Activated CD4-positive, alpha-beta T cell treated with anti-CD3 and anti-CD28 coated beads for 48 hours (primary cell): ENCODE measurements at regions not wholly inside any gene's neighbourhood (a gene's known extent, or its start where the extent isn't known, plus 50 kb on each side); places are given as distances from the start of the nearest gene placed in this dataset.

ENCODE experiments used
- DNase-seq: peaks from one replicate; pipeline ENCODE4 v3.0.0-alpha.2; 2020

GRCh38 chr4:163582703-163583102, 88.2 kb downstream of the TMA16 start:
- DNase-seq, result no peak

- peak; percentile 24 for DNase-seq
These were observed 93.4 kb downstream of the TMA16 start for GRCh38 chr4:163587867-163588266.

GRCh38 chr4:163588532-163588931, 94.0 kb downstream of the TMA16 start:
- no peak for DNase-seq

GRCh38 chr4:163590103-163590502, 95.6 kb downstream of the TMA16 start:
- no peak for DNase-seq

- no peak for DNase-seq
These were observed 96.3 kb downstream of the TMA16 start for GRCh38 chr4:163590619-163591264.

GRCh38 chr4:163591614-163592020, 97.1 kb downstream of the TMA16 start:
- DNase-seq, result no peak

GRCh38 chr4:163592212-163592611, 97.7 kb downstream of the TMA16 start:
- no peak for DNase-seq

- DNase-seq, result no peak
These were observed 101.1 kb downstream of the TMA16 start for GRCh38 chr4:163595580-163595979.

- DNase-seq, result no peak
These were observed 103.5 kb downstream of the TMA16 start for GRCh38 chr4:163598028-163598427.

- no peak for DNase-seq
These were observed 104.0 kb downstream of the TMA16 start for GRCh38 chr4:163598489-163598888.

GRCh38 chr4:163600727-163601126, 106.2 kb downstream of the TMA16 start:
- DNase-seq, result no peak

GRCh38 chr4:163603257-163603656, 108.8 kb downstream of the TMA16 start:
- no peak for DNase-seq

GRCh38 chr4:163606896-163607691, 112.6 kb downstream of the TMA16 start:
- DNase-seq, result no peak

- no peak for DNase-seq
These were observed 114.5 kb downstream of the TMA16 start for GRCh38 chr4:163609019-163609418.

GRCh38 chr4:163610648-163611047, 116.2 kb downstream of the TMA16 start:
- no peak for DNase-seq

- no peak for DNase-seq
These were observed 116.7 kb downstream of the TMA16 start for GRCh38 chr4:163611182-163611581.

- DNase-seq, result no peak
These were observed 117.4 kb downstream of the TMA16 start for GRCh38 chr4:163611784-163612445.

GRCh38 chr4:163612762-163613161, 118.3 kb downstream of the TMA16 start:
- DNase-seq, result no peak

- no peak for DNase-seq
These were observed 118.9 kb downstream of the TMA16 start for GRCh38 chr4:163613383-163613782.

GRCh38 chr4:163614866-163615265, 120.4 kb downstream of the TMA16 start:
- no peak for DNase-seq

- no peak for DNase-seq
These were observed 124.4 kb downstream of the TMA16 start for GRCh38 chr4:163618845-163619244.

- no peak for DNase-seq
These were observed 126.2 kb downstream of the TMA16 start for GRCh38 chr4:163620738-163621137.

- no peak for DNase-seq
These were observed 127.3 kb downstream of the TMA16 start for GRCh38 chr4:163621821-163622220.
